Sigmoid colon (tissue), 6 donors: ENCODE measurements at regions not wholly inside any gene's neighbourhood (a gene's known extent, or its start where the extent isn't known, plus 50 kb on each side); places are given as distances from the start of the nearest gene placed in this dataset.
A peak's percentile ranks its signal among the peaks of the same experiment; 100 is the strongest.

Source experiments
- DNase-seq: peaks from one replicate; pipeline ENCODE4 v3.0.0-alpha.2; 2019
- H3K27ac ChIP-seq, 4 donors: fragments of 200-600 bp; sonication (generic); one replicate each; pipeline ENCODE4 v1.5.1; 2016 to 2019; ENCODE audit warnings: mild to moderate bottlenecking in 1 of 4
- H3K27me3 ChIP-seq, 3 donors: fragments of 200-600 bp; sonication (generic); one replicate each; pipeline ENCODE4 v1.5.1; 2019; ENCODE audit warnings: mild to moderate bottlenecking in 1 of 3
- H3K36me3 ChIP-seq, 4 donors: fragments of 200-600 bp; sonication (generic); one replicate each; pipeline ENCODE4 v1.5.1; 2016 to 2019
- H3K4me1 ChIP-seq, 4 donors: fragments of 200-600 bp; sonication (generic); one replicate each; pipeline ENCODE4 v1.5.1; 2017 to 2019
- H3K4me3 ChIP-seq, 4 donors: fragments of 200-600 bp; sonication (generic); one replicate each; pipeline ENCODE4 v1.5.1; 2017 to 2019; ENCODE audit warnings: mild to moderate bottlenecking in 2 of 4, moderate library complexity in 1 of 4
- H3K9me3 ChIP-seq, 4 donors: fragments of 200-600 bp in 3 of 4; sonication (generic) in 3 of 4; one replicate each; pipeline versions ENCODE4 v1.5.1 to v1.6.1; 2013 to 2019
- EP300 ChIP-seq, 4 donors: sonication (generic); formaldehyde crosslinking; IDR thresholded peaks; one replicate each; pipeline ENCODE4 v1.6.1; 2017; ENCODE audit warnings: antibody characterized with exemption in 4 of 4
- POLR2A ChIP-seq, 2 donors: fragments of 450-650 bp; IDR thresholded peaks; one replicate each; pipeline ENCODE4 v1.6.1; 2016; ENCODE audit warnings: antibody characterized with exemption in 2 of 2, mild to moderate bottlenecking in 2 of 2, moderate library complexity in 2 of 2
- POLR2AphosphoS5 ChIP-seq, 4 donors: sonication (generic); formaldehyde crosslinking; IDR thresholded peaks; one replicate each; pipeline ENCODE4 v1.6.1; 2017; ENCODE audit warnings: antibody characterized with exemption in 4 of 4
- WGBS, 2 donors: extraction: QIAGEN DNeasy Blood & Tissue Kit; methylation state at CpG; one replicate each; pipeline ENCODE4 v1.1.7; 2013; 5-methylcytosine and 5-hydroxymethylcytosine counted together
- intact Hi-C: fragments of 100-400 bp; cut with DNase I; formaldehyde crosslinking; loops from one replicate; pipeline ENCODE4 v1.15.1; 2023
- TF ChIP-seq, protein P1 (sequence below), 4 experiments: fragments of 450-650 bp in 3 of 4; fragments of 200-600 bp in 1 of 4; IDR thresholded peaks; one replicate each; pipeline ENCODE4 v1.5.1; 2016 to 2019; ENCODE audit warnings: antibody characterized with exemption in 4 of 4, mild to moderate bottlenecking in 3 of 4, moderate library complexity in 2 of 4
- donor health status: healthy with polysubstance abuse.
- donor health status: healthy.

DNA sequence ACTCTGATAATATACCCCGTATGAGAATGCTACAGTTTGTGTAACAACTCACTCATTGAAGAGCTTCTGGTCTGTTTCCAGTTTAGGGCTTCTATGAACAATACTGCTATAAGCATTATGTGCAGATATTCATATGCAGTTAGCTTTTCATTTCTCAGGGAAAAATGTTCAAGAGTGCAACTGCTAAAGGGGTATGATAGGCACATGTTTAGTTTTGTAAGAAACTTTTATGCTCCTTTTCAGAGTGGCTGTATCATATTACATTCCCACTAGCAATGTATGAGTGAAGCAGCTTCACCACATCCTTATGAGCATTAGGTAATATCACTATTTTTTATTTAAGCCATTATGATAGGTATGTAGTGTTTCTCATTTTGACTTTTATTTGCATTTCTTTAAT lies 182.6 kb upstream of the CXCL12 start:
- no peaks in the 10 kb centered on the region for H3K27me3 ChIP-seq
- no peaks in the 10 kb centered on the region for H3K36me3 ChIP-seq
- H3K9me3 ChIP-seq: no peaks in the 10 kb centered on the region
- no peak overlapping the region for H3K4me3 ChIP-seq
- intact Hi-C loops: no loop called here
- no peak for DNase-seq
- no peaks in the 10 kb centered on the region for H3K4me1 ChIP-seq
- TF ChIP-seq, protein P1, sequence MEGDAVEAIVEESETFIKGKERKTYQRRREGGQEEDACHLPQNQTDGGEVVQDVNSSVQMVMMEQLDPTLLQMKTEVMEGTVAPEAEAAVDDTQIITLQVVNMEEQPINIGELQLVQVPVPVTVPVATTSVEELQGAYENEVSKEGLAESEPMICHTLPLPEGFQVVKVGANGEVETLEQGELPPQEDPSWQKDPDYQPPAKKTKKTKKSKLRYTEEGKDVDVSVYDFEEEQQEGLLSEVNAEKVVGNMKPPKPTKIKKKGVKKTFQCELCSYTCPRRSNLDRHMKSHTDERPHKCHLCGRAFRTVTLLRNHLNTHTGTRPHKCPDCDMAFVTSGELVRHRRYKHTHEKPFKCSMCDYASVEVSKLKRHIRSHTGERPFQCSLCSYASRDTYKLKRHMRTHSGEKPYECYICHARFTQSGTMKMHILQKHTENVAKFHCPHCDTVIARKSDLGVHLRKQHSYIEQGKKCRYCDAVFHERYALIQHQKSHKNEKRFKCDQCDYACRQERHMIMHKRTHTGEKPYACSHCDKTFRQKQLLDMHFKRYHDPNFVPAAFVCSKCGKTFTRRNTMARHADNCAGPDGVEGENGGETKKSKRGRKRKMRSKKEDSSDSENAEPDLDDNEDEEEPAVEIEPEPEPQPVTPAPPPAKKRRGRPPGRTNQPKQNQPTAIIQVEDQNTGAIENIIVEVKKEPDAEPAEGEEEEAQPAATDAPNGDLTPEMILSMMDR (IDR thresholded peaks at IDR 0.05): no peak
- no peak for TF ChIP-seq EP300 (IDR thresholded peaks at IDR 0.05)
- H3K27ac ChIP-seq: no peak overlapping the region
- WGBS, 2 donors: 77 to 83% methylated on average over 1 of the region's 1 CpG

DNA sequence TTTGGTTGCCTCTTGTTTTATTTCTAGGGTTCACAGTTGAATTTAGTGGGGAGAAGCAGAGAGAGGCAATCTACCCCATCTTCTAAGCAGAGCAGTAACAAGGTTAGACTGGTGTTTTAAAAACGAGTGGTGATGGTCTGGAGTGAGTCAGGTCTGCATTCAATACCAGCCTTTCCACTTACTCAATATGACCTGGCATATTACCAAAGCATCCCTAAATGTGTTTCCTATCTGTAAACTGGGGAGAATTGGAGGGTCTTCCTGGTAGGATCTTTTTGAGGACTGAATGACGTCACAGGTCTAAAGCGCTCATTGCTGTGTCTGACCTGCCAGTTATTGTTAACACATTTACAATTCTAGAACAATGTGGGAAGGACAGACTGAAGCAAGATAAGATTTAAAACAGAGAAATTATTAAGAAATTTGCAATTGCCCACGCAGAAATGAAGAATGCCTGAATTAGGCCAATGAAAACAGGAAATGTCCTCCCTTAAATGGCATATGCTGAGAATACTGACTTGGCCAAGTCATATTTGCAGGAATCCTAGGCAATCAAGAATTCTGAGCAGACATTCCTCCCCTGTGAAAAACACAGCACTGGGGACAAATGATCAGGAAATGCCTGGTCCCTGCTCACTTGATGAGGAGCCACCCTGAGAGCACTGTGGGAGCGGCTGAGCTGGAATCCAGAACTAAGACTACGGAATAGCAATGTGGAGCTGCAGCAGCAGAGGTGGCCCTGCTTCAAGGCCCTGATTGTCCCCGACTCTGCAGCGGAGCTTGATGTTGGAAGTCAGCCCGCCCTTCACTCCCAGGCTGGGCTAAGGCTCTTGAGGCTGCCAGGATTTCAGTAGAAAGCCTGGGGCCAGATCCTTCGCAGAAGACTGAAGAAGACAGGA lies 184.5 kb upstream of the CXCL12 start:
- Histone ChIP-seq H3K9me3 (no peaks in the 10 kb centered on the region), H3K4me1 (no peaks in the 10 kb centered on the region), H3K4me3 (no peak overlapping the region), H3K27me3 (no peaks in the 10 kb centered on the region), H3K36me3 (no peaks in the 10 kb centered on the region), H3K27ac (peak overlapping the region in 2 of 4 donors; percentile 3 to 11)
- no peak for DNase-seq
- intact Hi-C loops: no loop called here
- 66 to 80% methylated on average over 10 of the region's 10 CpGs for WGBS, 2 donors
- TF ChIP-seq POLR2AphosphoS5 (IDR thresholded peaks at IDR 0.05) (no peak), EP300 (IDR thresholded peaks at IDR 0.05) (no peak), POLR2A (IDR thresholded peaks at IDR 0.05) (no peak)

DNA sequence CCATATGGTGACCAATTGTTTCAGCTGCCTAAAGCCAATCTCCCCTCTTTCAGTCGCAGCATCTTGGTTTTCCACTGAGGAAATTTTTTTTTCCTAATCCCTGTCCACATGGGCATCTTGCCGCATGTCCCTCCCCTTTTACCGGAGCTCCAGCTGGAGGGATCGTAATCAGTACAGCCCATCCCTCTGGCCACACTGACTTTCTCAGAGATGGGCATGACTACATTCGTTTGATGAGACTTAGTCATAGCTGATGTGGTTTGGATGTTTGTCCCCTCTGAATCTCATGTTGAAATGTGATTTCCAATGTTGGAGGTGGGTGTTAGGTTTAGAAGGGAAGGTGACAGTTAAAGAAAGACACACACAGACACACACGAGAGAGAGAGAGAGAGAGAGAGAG lies 186.8 kb upstream of the CXCL12 start:
- TF ChIP-seq POLR2AphosphoS5 (IDR thresholded peaks at IDR 0.05) (no peak), EP300 (IDR thresholded peaks at IDR 0.05) (no peak), POLR2A (IDR thresholded peaks at IDR 0.05) (no peak)
- TF ChIP-seq, protein P1 (IDR thresholded peaks at IDR 0.05): no peak
- intact Hi-C loops: no loop called here
- Histone ChIP-seq H3K27ac (no peak overlapping the region), H3K27me3 (no peaks in the 10 kb centered on the region), H3K36me3 (no peaks in the 10 kb centered on the region), H3K4me3 (no peak overlapping the region), H3K9me3 (no peaks in the 10 kb centered on the region), H3K4me1 (no peaks in the 10 kb centered on the region)
- 85 to 89% methylated on average over 6 of the region's 6 CpGs for WGBS, 2 donors
- DNase-seq: no peak

DNA sequence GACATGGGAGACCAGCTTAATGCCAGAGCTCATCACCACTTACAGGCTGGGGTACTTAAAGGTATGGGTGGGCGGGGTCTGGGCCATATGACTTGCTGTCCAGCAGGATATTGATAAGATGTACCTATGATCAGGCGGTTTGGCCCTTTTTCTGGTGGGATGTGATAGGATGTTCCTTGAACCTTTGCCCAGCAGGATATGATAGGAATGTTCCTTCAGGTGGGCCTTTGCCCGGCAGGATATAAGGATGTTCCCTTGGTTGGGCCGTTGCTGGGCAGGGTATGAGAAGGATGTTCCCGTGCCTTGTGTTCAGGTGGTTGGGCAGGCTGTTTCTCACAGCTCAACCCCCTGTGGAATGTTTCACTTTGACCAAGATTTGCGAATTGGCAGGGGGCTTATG lies 187.2 kb upstream of the CXCL12 start:
- intact Hi-C loops: no loop called here
- H3K27me3 ChIP-seq: no peaks in the 10 kb centered on the region
- no peaks in the 10 kb centered on the region for H3K4me1 ChIP-seq
- H3K27ac ChIP-seq: no peak overlapping the region
- no peak for TF ChIP-seq POLR2A (IDR thresholded peaks at IDR 0.05)
- no peak for TF ChIP-seq EP300 (IDR thresholded peaks at IDR 0.05)
- TF ChIP-seq POLR2AphosphoS5 (IDR thresholded peaks at IDR 0.05): no peak
- TF ChIP-seq, protein P1 (IDR thresholded peaks at IDR 0.05): no peak
- no peaks in the 10 kb centered on the region for H3K36me3 ChIP-seq
- no peaks in the 10 kb centered on the region for H3K9me3 ChIP-seq
- DNase-seq: no peak
- WGBS, 2 donors: 89 to 92% methylated on average over 6 of the region's 6 CpGs
- no peak overlapping the region for H3K4me3 ChIP-seq

DNA sequence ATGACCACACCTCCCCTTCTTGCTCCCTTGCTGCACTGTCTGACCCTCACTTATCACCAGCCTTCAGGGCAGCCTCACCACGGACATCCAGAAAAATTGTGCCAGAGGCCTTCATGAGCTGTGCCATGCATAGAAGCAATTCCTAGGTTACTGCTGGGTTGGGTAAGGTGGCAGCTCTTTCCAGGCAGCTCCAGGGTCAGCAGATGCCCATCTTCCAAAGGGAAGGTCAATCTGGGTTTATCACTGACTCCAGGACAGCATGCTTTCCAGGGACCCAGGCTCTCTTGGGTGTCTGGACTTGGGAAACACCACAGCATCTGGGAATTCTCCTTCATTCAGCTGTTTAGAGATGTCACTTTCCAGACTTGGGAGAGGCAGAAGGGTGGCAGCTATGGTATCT lies 188.9 kb upstream of the CXCL12 start:
- intact Hi-C loops: no loop called here
- no peak overlapping the region for H3K4me3 ChIP-seq
- H3K9me3 ChIP-seq: no peaks in the 10 kb centered on the region
- DNase-seq: no peak
- TF ChIP-seq EP300 (IDR thresholded peaks at IDR 0.05): no peak
- TF ChIP-seq POLR2AphosphoS5 (IDR thresholded peaks at IDR 0.05): no peak
- TF ChIP-seq, protein P1 (IDR thresholded peaks at IDR 0.05): no peak
- no peak for TF ChIP-seq POLR2A (IDR thresholded peaks at IDR 0.05)
- no peaks in the 10 kb centered on the region for H3K27me3 ChIP-seq
- WGBS, 2 donors: 77 to 81% methylated on average over 1 of the region's 1 CpG
- H3K4me1 ChIP-seq: no peaks in the 10 kb centered on the region
- no peak overlapping the region for H3K27ac ChIP-seq
- H3K36me3 ChIP-seq: no peaks in the 10 kb centered on the region
